Epidermal melanocyte (primary cell): ENCODE measurements at regions not wholly inside any gene's neighbourhood (a gene's known extent, or its start where the extent isn't known, plus 50 kb on each side); places are given as distances from the start of the nearest gene placed in this dataset.
"Not testable (repeated sequence)": the region's sequence is repeated elsewhere in the genome, so short reads cannot be mapped to it uniquely, and the experiment has no call there.

Source experiments
- DNase-seq: peaks from one replicate; pipeline ENCODE4 v3.0.0; 2011; ENCODE audit warnings: low spot score; ENCODE audit not compliant: insufficient read length

- DNase-seq: not testable (repeated sequence)
Measured at GRCh38 chr2:87196720-87197388, 175.2 kb upstream of the PLGLB1 start.

- DNase-seq: not testable (repeated sequence)
Measured at GRCh38 chr2:87198422-87198821, 176.8 kb upstream of the PLGLB1 start.

GRCh38 chr2:87199228-87199627 lies 177.6 kb upstream of the PLGLB1 start:
- not testable (repeated sequence) for DNase-seq

- not testable (repeated sequence) for DNase-seq
Measured at GRCh38 chr2:87204569-87205147, 183.0 kb upstream of the PLGLB1 start.

GRCh38 chr2:87212938-87213337 lies 191.3 kb upstream of the PLGLB1 start:
- not testable (repeated sequence) for DNase-seq

- not testable (repeated sequence) for DNase-seq
Measured at GRCh38 chr2:87217005-87217404, 195.4 kb upstream of the PLGLB1 start.

- DNase-seq: not testable (repeated sequence)
Measured at GRCh38 chr2:87217741-87218410, 196.2 kb upstream of the PLGLB1 start.

GRCh38 chr2:87220651-87221050 lies 199.0 kb upstream of the PLGLB1 start:
- not testable (repeated sequence) for DNase-seq

- DNase-seq: not testable (repeated sequence)
Measured at GRCh38 chr2:87222131-87222530, 200.5 kb upstream of the PLGLB1 start.

- not testable (repeated sequence) for DNase-seq
Measured at GRCh38 chr2:87223873-87224272, 202.2 kb upstream of the PLGLB1 start.

GRCh38 chr2:87229091-87229689 lies 207.5 kb upstream of the PLGLB1 start:
- DNase-seq: not testable (repeated sequence)

- not testable (repeated sequence) for DNase-seq
Measured at GRCh38 chr2:87229964-87230363, 208.3 kb upstream of the PLGLB1 start.

GRCh38 chr2:87235333-87235981 lies 213.8 kb upstream of the PLGLB1 start:
- not testable (repeated sequence) for DNase-seq

- DNase-seq: not testable (repeated sequence)
Measured at GRCh38 chr2:87237570-87238336, 216.1 kb upstream of the PLGLB1 start.

GRCh38 chr2:87239558-87240215 lies 218.0 kb upstream of the PLGLB1 start:
- not testable (repeated sequence) for DNase-seq

- DNase-seq: peak; percentile 10
Measured at GRCh38 chr2:87246066-87246717, 224.5 kb upstream of the PLGLB1 start.

- not testable (repeated sequence) for DNase-seq
Measured at GRCh38 chr2:87252046-87252445, 230.4 kb upstream of the PLGLB1 start.

GRCh38 chr2:87254562-87254961 lies 232.9 kb upstream of the PLGLB1 start:
- DNase-seq: not testable (repeated sequence)

- DNase-seq: not testable (repeated sequence)
Measured at GRCh38 chr2:87255410-87255809, 233.8 kb upstream of the PLGLB1 start.

- DNase-seq: not testable (repeated sequence)
Measured at GRCh38 chr2:87258887-87259286, 237.2 kb upstream of the PLGLB1 start.
